Thyroid gland (tissue), 4 donors: ENCODE measurements at regions not wholly inside any gene's neighbourhood (a gene's known extent, or its start where the extent isn't known, plus 50 kb on each side); places are given as distances from the start of the nearest gene placed in this dataset.

Experiments used
- CTCF ChIP-seq, 6 experiments: fragments of 200-600 bp in 3 of 6; fragments of 450-650 bp in 3 of 6; sonication (generic) in 3 of 6; IDR thresholded peaks; one replicate each; pipeline ENCODE4 v1.5.1; 2016 to 2019; ENCODE audit warnings: antibody characterized with exemption in 6 of 6, mild to moderate bottlenecking in 2 of 6, inconsistent platforms in 1 of 6, moderate library complexity in 1 of 6
- POLR2A ChIP-seq, 2 donors: fragments of 450-650 bp; IDR thresholded peaks; one replicate each; pipeline ENCODE4 v1.6.1; 2017; ENCODE audit warnings: antibody characterized with exemption in 2 of 2, mild to moderate bottlenecking in 2 of 2, moderate library complexity in 1 of 2

GRCh38 chr6:140847262-140847645, 1285.5 kb upstream of the GJE1 start:
- TF ChIP-seq CTCF (IDR thresholded peaks at IDR 0.05) = no peak
- no peak for TF ChIP-seq POLR2A (IDR thresholded peaks at IDR 0.05)
